Germinal center (tissue), 1 donor: ENCODE measurements at regions not wholly inside any gene's neighbourhood (a gene's known extent, or its start where the extent isn't known, plus 50 kb on each side); places are given as distances from the start of the nearest gene placed in this dataset.
"Not testable (repeated sequence)": the region's sequence is repeated elsewhere in the genome, so short reads cannot be mapped to it uniquely, and the experiment has no call there.

Source experiments
- DNase-seq: peaks from one replicate; pipeline ENCODE4 v3.0.0; 2012; ENCODE audit warnings: mixed read lengths, low spot score

DNA sequence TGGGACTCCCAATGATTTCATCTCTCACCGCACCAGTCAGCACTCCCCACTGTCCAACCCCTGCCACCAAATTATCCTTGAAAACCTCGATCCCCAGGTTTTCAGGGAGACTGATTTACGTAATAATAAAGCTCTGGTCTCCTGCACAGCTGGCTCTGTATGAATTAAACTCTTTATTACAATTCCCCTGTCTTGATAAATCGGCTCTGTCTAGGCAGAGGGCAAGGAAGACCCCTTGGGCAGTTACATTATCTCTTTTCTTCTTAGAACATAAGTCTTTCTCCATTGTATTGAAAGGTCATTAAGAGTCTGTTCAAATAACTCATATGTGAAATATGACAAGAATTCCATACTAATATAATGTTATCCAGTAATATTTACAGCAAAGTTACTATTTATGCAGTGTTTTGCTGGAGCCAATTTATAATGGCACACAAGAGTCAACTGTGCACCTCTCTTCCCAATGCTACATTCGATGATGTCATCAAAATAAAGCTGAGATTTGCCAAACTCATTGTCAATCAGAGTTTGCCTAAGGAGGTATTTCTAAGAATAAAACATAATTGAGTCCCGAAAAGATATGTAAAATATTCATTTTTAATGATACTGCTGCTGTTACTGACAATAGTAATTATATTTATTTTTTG is 1297.2 kb upstream of the LRRTM3 start:
- no peak for DNase-seq

DNA sequence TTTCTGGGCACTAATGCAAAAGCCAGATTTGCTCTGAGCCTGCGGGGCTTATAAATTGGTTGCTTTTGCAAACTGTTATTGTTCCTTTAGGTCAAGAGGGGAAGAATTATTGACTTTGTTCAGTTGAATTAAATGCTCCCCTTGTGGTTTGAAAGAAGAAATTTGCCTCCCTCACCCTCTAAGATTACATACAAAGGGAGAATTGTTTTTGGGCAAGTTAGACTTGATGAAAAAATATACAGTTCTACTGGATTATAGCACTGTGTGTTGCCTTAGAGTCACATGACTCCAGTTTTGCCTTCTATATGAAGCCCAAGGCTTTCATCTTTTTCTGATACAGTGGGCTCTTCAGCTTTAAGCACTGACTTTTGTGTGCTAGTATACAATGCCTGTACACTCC is 1265.8 kb upstream of the LRRTM3 start:
- DNase-seq = no peak

DNA sequence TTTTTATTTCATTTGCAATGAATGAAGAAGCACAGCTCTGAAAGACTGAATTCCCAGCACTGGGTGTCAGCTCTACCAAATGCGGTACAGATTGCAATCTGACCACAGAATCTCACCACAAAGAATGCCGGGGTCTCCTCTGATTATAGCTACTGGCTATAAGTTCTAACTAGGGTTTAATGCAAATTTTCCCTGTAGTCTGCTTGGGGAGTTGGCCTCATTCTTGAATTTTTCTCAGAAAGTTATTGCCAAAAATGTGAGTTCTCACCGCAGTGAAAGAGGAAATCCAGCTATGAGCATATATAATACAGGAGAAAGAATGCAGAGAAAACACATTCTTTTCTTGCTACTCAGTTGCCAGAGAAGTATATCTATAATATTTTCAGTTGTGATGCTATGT is 1255.7 kb upstream of the LRRTM3 start:
- no peak for DNase-seq

DNA sequence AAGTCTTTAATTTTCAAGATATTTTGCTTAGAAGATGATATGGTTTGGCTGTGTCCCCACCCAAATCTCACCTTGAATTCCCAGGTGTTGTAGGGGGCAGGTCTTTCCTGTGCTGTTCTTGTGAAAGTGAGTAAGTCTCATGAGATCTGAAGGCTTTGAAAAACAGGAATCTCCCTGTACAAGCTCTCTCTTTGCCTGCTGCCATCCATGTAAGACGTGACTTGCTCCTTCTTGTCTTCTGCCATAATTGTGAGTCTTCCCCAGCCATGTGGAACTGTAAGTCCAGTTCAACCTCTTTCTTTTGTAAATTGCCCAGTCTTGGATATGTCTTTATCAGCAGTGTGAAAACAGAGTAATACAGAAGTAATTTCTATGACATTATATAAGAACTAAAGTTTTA is 1255.2 kb upstream of the LRRTM3 start:
- not testable (repeated sequence) for DNase-seq

DNA sequence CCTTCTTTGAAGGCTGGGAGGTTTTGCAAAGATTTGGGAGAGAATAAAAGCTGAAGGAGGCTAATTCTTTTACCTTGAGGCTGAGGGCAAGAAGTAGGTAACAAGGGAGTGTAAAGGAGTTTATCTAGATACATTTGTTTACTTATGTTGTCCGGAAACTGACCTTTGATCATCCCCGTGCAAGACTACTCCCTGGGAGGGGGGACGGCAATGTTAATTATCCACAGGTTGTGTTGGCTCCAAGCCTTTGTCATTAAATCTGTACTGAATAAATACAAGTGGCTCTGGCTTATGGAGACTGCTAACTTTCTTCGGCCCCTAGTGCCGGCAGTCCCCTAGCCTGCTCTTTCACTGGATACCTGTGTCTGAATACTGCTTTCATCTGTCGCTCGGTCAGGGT is 1250.6 kb upstream of the LRRTM3 start:
- no peak for DNase-seq

DNA sequence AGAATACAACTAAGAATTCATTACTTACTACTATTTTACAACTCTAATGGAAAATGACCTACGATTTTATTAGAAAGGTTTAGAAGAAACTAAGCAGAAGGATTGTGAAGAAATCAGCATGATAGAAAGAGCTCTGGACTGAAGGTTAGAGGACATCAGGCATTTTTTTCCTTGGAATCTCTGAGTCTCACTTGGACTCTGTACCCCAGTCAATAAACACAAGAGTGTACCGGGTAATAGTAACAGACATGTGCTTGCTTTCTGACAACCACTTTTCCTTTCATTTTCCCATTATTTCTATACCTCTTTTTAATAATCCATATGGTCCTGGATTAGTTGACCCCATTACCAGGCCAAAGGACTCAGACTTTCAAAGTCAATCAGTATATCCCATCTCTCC is 1240.9 kb upstream of the LRRTM3 start:
- DNase-seq = no peak

DNA sequence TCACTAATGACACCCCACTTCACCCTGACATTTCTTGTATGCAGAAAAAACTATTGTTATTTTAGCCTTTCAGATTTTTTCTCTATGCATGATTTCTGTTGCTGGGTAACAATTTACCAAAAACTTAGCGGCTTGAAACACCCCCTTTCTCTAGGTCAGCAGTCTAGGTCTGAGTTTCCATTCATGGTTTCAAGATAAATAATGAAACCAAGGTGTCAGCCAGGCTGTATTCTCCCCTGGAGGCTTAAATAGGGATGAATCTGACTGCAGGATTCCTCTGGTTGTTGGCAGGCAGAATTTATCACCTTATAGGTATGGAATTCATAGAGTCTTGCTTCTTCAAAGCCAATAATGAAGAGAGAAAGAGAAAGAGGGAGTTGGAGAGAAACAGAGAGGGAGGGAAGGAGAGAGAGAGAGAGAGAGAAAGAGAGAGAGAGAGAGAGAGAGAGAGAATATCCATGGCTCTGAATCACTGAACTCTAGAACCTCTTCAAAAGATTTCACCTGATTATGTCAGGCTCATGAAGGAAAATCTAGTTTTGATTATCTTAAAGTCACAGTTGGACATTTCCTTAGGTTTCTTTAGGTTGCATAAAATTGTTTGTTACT is 1224.6 kb upstream of the LRRTM3 start:
- no peak for DNase-seq

DNA sequence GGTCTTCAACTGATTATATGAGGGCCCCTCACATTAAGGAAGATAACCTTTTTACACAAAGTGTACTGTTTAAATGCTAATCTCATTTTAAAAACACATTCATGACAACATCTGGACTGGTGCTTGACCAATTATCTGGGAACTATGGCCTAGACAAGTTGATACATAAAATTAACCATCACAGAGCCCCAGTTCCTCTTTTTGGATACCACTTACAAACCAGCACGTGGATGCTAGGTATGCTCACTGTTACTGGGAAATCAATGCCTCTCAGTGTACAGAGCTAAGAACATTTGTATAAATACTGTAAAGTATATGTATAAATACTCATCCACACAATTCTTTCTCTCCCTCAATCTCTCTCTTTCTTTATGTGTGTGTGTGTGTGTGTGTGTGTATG is 1217.8 kb upstream of the LRRTM3 start:
- DNase-seq = no peak

DNA sequence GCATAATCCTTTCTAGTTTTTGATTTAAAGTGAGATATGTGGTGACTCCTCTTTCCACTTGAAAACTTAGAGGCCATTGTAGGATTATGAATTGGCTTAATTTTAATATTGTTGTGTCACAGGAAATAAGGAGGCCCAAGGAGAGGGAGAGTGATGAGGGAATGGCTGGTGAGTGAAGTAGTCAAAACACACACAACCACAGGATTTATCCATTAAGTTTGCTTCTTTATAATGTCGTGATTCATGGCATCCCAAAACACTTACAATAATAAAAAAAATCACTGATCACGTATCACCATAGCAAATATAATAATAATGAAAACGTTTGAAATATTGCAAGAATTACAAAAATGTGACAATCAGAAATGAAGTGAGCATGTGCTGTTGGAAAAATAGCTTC is 1215.5 kb upstream of the LRRTM3 start:
- DNase-seq = no peak

DNA sequence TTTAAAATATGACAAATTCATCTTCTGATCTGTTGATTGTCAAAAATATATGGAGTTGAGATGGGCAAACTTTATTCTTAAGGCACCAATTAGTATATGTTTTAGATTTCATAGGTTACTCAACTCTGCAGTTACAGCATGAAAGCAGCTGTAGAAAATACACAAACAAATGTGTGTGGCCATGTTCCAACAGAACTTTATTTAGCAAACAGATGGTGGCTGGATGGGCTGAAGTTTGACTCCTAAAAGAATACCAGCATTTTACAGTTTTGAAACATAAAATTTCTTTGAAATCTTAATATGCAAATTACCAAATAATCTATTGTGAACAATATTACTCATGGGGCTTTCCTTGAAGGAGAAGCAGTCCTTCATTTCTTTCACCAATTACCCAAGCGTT is 1206.0 kb upstream of the LRRTM3 start:
- no peak for DNase-seq

DNA sequence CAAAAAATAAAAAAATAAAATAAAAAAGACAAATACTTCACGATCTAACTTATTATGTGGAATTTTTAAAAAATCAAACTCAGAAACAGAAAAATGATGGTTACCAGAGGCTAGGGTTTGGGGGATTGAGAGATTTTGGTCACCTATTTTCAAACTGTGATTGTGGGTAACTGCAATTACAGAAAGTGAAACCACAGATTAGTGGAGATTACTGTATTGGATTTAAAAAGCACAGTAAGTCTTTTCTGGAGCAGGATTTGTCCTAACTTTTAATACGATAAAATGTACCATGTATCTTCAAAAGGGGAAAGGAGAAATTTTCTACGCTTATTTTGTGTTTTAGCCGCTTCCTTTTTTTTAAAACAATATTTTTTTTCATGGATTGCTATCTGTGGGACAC is 1204.9 kb upstream of the LRRTM3 start:
- no peak for DNase-seq

DNA sequence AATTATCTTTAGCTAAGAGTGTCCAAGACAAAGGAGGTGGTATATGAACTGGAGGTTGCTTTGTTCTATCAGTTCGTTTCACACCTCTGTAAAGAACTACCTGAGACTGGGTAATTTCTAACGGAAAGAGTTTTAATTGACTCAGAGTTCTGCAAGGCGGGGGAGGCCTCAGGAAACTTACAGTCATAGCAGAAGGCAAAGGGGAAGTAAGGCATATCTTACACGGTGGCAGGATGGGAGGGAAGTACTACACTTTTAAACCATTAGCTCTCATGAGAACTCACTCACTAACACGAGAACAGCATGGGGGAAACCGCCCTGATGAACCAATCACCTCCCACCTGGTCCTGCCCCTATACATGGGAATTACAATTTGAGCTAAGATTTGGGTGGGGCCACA is 1202.3 kb upstream of the LRRTM3 start:
- no peak for DNase-seq

DNA sequence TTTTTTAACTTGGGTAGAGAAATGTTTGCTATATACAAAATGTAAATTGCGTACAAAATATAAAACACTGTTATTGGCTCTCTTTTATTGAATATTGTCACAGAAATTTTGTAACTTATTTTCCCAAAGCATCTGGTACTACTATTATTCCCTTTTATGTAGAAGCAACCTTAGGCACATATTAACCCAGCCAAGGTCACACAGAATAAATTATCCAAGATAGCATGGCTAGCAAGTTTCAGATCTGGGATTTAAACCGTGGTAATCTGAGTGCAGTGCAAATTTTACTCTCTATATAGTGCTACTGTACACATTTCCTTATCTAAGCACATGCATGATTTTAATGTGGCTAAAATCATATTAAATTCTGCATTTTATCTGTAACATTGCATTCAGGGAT is 1190.5 kb upstream of the LRRTM3 start:
- no peak for DNase-seq

DNA sequence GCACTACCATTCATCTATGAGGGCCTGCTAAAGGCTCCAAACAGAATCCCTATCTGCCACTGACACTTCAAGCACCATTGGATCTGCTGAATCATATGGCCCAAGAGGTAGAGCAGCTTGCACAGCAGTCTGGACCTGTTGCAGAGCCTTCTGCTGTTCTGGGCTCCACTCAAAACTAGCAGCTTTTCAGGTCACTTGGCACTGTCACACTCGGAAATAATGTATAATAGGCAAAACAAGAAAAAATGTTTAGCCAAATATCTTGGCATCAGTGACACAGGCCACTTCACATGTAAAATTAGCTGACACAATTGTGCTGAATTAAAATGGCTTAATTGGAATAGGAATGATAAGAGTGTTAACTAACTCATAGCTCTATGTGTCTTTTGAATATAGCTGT is 1182.9 kb upstream of the LRRTM3 start:
- DNase-seq = no peak

DNA sequence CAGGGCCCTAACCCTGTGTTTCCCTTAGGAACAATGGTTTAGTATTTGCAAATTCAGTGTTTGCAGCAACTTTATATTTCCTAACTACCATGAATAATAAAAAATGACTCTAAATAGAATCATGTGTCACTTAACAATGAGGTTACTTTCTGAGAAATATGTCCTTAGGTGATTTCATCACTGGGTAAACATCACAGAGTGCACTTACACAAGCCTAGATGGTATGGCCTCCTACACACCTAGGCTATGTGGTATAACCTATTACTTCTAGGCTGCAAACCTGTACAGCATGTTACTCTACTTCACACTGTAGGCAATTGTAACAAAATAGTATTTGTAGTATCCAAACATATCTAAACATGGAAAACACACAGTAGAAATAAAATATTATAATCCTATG is 1174.6 kb upstream of the LRRTM3 start:
- no peak for DNase-seq

DNA sequence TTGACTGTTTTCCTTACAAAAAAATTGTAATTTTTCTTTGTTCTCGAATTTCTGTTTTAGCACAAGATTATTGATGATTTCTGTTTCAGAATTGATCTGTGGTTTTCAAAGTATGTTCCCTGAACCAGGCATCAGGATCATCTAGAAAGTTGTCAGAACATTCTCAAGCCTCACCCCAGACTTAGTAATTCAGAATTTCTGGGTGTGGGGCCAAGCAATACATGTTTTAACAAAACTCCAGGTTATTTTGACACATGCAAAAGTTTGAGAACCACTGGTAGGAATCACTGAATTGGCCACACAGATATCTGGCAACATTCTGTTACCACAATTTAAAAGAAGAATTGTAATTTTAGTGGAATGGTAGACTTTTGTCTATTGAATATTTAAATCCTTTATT is 1173.9 kb upstream of the LRRTM3 start:
- no peak for DNase-seq

DNA sequence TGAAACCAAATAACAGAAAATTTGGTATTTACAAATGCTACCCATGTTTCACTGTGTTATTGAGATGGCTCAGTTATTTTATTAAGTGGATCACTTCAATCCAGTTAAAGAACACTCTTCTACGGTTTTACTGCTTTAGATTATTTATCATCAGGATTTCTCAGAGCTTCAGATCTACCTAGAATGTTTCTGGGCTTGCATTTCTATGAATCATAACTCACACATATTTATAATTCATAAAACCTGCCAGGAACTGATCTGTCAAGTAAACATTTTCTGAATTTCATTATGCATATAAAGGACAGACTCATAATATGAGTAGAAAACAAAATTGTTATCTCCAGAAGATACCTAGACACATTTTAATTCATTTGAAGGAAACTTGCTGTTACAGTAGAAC is 1172.3 kb upstream of the LRRTM3 start:
- no peak for DNase-seq

DNA sequence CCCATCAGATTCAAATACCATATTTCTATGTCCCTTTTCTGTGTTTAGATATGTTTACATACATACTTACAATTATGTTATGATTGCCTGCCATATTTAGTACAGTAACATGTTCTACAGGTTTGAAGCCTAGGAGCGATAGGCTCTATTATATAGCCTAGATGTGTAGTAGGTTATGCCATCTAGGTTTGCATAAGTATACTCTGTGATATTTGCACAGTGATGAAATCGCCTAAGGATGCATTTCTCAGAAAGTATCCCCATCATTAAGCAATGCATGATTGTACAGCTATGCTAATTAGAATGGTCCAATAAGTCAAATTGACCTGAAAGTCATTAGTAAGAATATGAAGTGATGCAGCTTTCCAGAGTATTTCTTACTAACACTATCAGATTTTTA is 1171.7 kb upstream of the LRRTM3 start:
- no peak for DNase-seq

DNA sequence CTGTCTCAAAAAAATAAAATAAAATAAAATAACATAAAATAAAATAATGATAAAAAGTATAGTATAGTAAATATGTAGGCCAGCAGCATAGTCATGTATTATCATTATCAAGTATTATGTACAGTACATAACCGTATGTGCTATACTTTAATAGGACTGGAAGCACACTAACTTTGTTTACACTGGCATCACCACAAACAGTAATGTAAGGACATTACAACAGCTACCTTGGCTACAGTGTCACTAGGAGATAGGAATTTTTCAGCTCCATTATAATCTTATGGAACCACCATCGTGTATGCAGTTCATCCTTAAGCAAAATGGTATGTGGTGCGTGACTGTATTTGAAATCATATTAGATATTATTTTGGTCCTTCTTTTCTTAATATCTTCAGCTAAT is 1163.5 kb upstream of the LRRTM3 start:
- DNase-seq = no peak

DNA sequence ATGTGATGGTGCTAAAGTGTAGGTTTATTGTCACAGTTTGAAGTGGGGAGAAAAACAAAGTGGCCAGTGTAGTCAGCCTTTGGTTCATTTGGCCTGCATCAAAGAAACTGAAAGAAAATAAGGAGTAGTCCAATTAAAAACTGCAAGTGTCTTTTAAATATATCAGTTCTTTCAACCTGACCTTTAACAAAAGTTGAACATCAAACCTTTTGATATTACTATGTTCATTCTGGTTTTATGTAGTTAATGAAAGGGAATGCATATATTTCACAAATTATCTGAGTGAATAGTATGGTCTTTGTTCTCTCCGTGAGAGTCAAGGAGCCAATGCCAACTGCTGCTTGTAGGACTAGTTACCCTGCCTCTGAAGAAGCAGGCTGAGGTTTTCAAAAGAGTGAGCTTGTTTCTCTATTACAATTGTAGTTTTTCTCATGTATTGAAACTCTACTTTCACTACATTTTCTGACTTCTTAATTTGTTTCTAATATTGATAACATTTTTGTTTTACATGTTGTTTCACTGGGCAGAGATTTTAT is 1160.8 kb upstream of the LRRTM3 start:
- DNase-seq = no peak

DNA sequence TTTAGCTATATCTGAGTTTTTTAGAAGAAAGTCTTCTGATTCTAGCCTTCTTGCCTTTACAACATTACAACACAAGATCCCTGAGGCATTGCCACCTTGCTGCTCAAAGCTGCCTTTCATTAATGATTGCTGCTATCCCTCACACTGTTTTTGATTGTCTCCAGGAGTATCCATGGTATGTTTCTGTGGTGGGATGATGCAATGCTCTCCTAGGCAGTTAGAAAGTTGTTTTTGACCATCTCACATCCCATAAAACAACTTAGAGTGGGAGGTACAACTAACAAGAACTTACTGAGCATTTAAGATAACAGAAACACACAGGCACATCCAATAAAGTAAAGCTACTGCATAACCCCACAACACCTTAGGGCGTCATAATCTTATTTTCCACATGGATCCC is 1156.0 kb upstream of the LRRTM3 start:
- no peak for DNase-seq

DNA sequence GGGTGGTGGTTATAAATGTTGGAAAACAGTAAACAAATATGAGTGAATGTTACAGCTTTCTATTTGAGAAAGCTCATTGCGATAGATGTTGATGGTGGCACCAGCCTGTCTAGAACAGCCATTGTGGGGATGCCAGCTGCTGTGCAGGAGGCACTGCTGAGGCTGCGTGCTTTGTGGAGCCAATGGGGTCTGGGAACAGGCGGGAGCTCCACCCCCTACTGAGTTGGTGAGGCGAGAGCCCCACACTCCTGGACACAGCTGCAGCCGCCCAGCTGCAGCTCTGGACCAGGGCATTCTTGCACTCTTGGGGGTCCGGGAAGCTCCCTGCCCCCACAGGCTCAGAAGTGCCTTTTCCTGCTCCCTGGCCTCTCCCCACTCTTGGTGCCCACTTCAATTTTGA is 1147.1 kb upstream of the LRRTM3 start:
- no peak for DNase-seq

DNA sequence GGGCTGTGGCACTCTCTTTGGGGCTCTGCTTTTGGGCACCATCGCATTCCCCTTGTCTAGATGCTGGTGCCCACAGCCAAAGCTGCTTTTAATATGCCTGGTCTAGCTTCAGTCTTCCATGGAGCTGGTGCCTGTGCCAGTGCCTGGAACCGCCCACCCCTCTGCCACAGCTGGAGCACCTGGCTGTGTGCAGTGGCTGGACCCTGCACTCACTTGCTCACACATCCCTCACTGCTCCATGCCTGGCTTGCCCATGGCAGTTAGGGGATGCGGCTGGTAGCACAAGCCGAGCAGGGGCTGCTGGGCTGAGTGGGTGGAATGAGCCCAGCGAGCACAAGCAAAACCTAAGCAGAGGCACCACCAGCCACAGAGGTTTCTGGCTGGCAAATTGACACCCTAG is 1145.9 kb upstream of the LRRTM3 start:
- no peak for DNase-seq

DNA sequence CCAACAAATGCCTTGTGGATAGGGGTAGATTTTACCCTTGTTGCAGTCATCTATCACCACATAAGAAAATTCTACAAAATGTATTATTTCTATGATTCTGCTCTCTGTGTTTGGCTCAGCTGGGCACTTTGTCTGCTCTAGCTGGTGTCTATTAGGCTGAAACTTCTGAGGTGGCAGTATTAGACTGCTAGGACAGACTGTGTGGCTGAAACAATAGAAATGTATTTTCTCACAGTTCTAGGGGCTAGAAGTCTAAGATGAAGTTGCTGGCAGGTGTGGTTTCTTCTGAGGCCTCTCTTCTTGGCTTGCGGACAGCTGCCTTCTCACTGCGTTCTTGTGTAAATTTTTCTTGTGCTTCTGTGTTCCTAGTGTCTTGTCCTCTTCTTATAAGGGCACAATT is 1139.6 kb upstream of the LRRTM3 start:
- no peak for DNase-seq
